ENCODE measurements at regions not wholly inside any gene's neighbourhood (a gene's known extent, or its start where the extent isn't known, plus 50 kb on each side); places are given as distances from the start of the nearest gene placed in this dataset.
A peak's percentile ranks its signal among the peaks of the same experiment; 100 is the strongest.

GRCh38 chr15:93250950-93251349 lies 161.9 kb upstream of the RGMA start:
- FAIRE-seq (no peak), ATAC-seq (no peak), DNase-seq (ENCODE audit: extremely low read depth in 1 of 4, low spot score in 3 of 4) (no peak)
- ChIA-PET POLR2A (no interaction called here), CTCF (ENCODE audit: low intra/inter-chr PET ratio) (no interaction called here)
- Histone ChIP-seq H3K9ac (ENCODE audit: insufficient read depth in 1 of 2, low read depth in 2 of 2, low read length in 2 of 2) (no peak overlapping the region), H3K79me2 (ENCODE audit: control insufficient read depth, insufficient read depth, low read length) (no peaks in the 10 kb centered on the region), H3K9me3 (replicated peaks; ENCODE audit: control insufficient read depth, insufficient read depth, low read depth, low read length) (no peaks in the 10 kb centered on the region), H3K9me1 (ENCODE audit: control insufficient read depth, insufficient read depth, low read length) (no peaks in the 10 kb centered on the region), H4K20me1 (replicated peaks; ENCODE audit: control insufficient read depth, insufficient read depth, low read length) (no peaks in the 10 kb centered on the region), H2AFZ (ENCODE audit: low read depth, low read length) (no peak overlapping the region), H3K27ac (ENCODE audit: extremely low read depth, low read depth, low read length) (no peak overlapping the region), H3K27me3 (ENCODE audit: control insufficient read depth in 2 of 2, insufficient read depth in 2 of 2, low read length in 2 of 2) (peaks cover 3 to 26% of the 10 kb centered on the region in 2 experiments; a peak in 3 of 5 replicates), H3K4me2 (ENCODE audit: insufficient read depth, low read length) (no peak overlapping the region), H3K4me1 (replicated peaks in 1 of 2; ENCODE audit: control insufficient read depth in 2 of 2, insufficient read depth in 2 of 2, low read length in 2 of 2) (no peaks in the 10 kb centered on the region), H3K36me3 (ENCODE audit: control insufficient read depth, insufficient read depth, low read length) (no peaks in the 10 kb centered on the region), H3K4me3 (no peak overlapping the region)
- in situ Hi-C loops (cut with MboI) = no loop called here
- 3% methylated on average over 8 of the region's 8 CpGs for WGBS (ENCODE audit: insufficient coverage, low coverage, missing lambda C conversion rate)
- no peak for TF ChIP-seq NCOA6 (IDR thresholded peaks at IDR 0.05)
- no peak for TF ChIP-seq RNF2 (IDR thresholded peaks at IDR 0.05)
- TF ChIP-seq POLR3G (IDR thresholded peaks at IDR 0.05; ENCODE audit: extremely low read depth, insufficient read length, insufficient replicate concordance) = no peak
- no peak for TF ChIP-seq ELF4 (CRISPR knock-in tag; IDR thresholded peaks at IDR 0.05)
- no TSS peak for BruUV-seq (replicated peaks)
- intact Hi-C loops (cut with micrococcal nuclease) = no loop called here

GRCh38 chr15:93250209-93250608 lies 161.2 kb upstream of the RGMA start:
- H3K4me1 ChIP-seq (replicated peaks in 1 of 2; ENCODE audit: control insufficient read depth in 2 of 2, insufficient read depth in 2 of 2, low read length in 2 of 2) = no peaks in the 10 kb centered on the region
- BruUV-seq (replicated peaks) = no TSS peak
- WGBS (ENCODE audit: insufficient coverage, low coverage, missing lambda C conversion rate) = 0% methylated on average over 2 of the region's 2 CpGs
- no peak overlapping the region for H3K4me2 ChIP-seq (ENCODE audit: insufficient read depth, low read length)
- no peak for FAIRE-seq
- no peak for ATAC-seq
- ChIA-PET POLR2A (no interaction called here), CTCF (ENCODE audit: low intra/inter-chr PET ratio) (no interaction called here)
- H3K36me3 ChIP-seq (ENCODE audit: control insufficient read depth, insufficient read depth, low read length) = no peaks in the 10 kb centered on the region
- intact Hi-C loops (cut with micrococcal nuclease) = no loop called here
- peaks cover 4 to 33% of the 10 kb centered on the region in 2 experiments; a peak in 3 of 5 replicates for H3K27me3 ChIP-seq (ENCODE audit: control insufficient read depth in 2 of 2, insufficient read depth in 2 of 2, low read length in 2 of 2)
- H3K79me2 ChIP-seq (ENCODE audit: control insufficient read depth, insufficient read depth, low read length) = no peaks in the 10 kb centered on the region
- no peak for TF ChIP-seq ZNF75A (CRISPR knock-in tag; IDR thresholded peaks at IDR 0.05)
- no peak for TF ChIP-seq MYBL2 (IDR thresholded peaks at IDR 0.05; ENCODE audit: low read depth)
- TF ChIP-seq MYBL2 (CRISPR knock-in tag; IDR thresholded peaks at IDR 0.05; ENCODE audit: borderline replicate concordance) = no peak
- TF ChIP-seq JUND (IDR thresholded peaks at IDR 0.05; ENCODE audit: borderline replicate concordance, low read depth, low read length) = 0 out of 2 replicates have a peak, but pooled peaks have one; percentile 24
- TF ChIP-seq JUND (tag; IDR thresholded peaks at IDR 0.05; ENCODE audit: borderline replicate concordance, low read depth, low read length) = peak; percentile 50; the same call in 2 of the 3 replicates
- 0 out of 2 replicates have a peak, but pooled peaks have one; percentile 12 for TF ChIP-seq MEF2A (IDR thresholded peaks at IDR 0.05; ENCODE audit: control insufficient read depth, low read depth, low read length)
- peak; percentile 43; the same call in 1 of the 2 replicates for TF ChIP-seq FOSL1 (tag; conservative IDR thresholded peaks at IDR 0.05)
- H4K20me1 ChIP-seq (replicated peaks; ENCODE audit: control insufficient read depth, insufficient read depth, low read length) = no peaks in the 10 kb centered on the region
- H3K27ac ChIP-seq (ENCODE audit: extremely low read depth, low read depth, low read length) = no peak overlapping the region
- in situ Hi-C loops (cut with MboI) = no loop called here
- H3K9me1 ChIP-seq (ENCODE audit: control insufficient read depth, insufficient read depth, low read length) = no peaks in the 10 kb centered on the region
- H3K9me3 ChIP-seq (replicated peaks; ENCODE audit: control insufficient read depth, insufficient read depth, low read depth, low read length) = no peaks in the 10 kb centered on the region
- no peak overlapping the region for H3K9ac ChIP-seq (ENCODE audit: insufficient read depth in 1 of 2, low read depth in 2 of 2, low read length in 2 of 2)
- no peak overlapping the region for H3K4me3 ChIP-seq
- no peak for DNase-seq (ENCODE audit: extremely low read depth in 1 of 4, low spot score in 3 of 4)
- no peak overlapping the region for H2AFZ ChIP-seq (ENCODE audit: low read depth, low read length)

Data from K562 (cell line).